ENCODE measurements at regions not wholly inside any gene's neighbourhood (a gene's known extent, or its start where the extent isn't known, plus 50 kb on each side); places are given as distances from the start of the nearest gene placed in this dataset.

GRCh38 chr2:215746226-215746886, 267.0 kb downstream of the MREG start:
- Histone ChIP-seq H3K9me3 (replicated peaks) (no peaks in the 10 kb centered on the region), H3K27me3 (ENCODE audit: low read depth) (no peaks in the 10 kb centered on the region), H3K36me3 (no peaks in the 10 kb centered on the region), H3K4me3 (no peak overlapping the region), H3K4me1 (peaks cover 26% of the 10 kb centered on the region), H3K27ac (replicated peaks) (no peak overlapping the region)
- intact Hi-C loops (cut with micrococcal nuclease) = no loop called here
- no peak for DNase-seq
- TF ChIP-seq CTCF (IDR thresholded peaks at IDR 0.05; ENCODE audit: borderline replicate concordance) = no peak

GRCh38 chr2:215745331-215745730, 268.0 kb downstream of the MREG start:
- Histone ChIP-seq H3K4me3 (no peak overlapping the region), H3K36me3 (no peaks in the 10 kb centered on the region), H3K4me1 (peaks cover 25% of the 10 kb centered on the region), H3K9me3 (replicated peaks) (no peaks in the 10 kb centered on the region), H3K27ac (replicated peaks) (no peak overlapping the region), H3K27me3 (ENCODE audit: low read depth) (no peaks in the 10 kb centered on the region)
- intact Hi-C loops (cut with micrococcal nuclease) = no loop called here
- TF ChIP-seq CTCF (IDR thresholded peaks at IDR 0.05; ENCODE audit: borderline replicate concordance) = no peak
- no peak for DNase-seq

- Histone ChIP-seq H3K4me1 (peaks cover 17% of the 10 kb centered on the region), H3K36me3 (no peaks in the 10 kb centered on the region), H3K27me3 (ENCODE audit: low read depth) (no peaks in the 10 kb centered on the region), H3K27ac (replicated peaks) (no peak overlapping the region), H3K4me3 (no peak overlapping the region), H3K9me3 (replicated peaks) (no peaks in the 10 kb centered on the region)
- intact Hi-C loops (cut with micrococcal nuclease) = no loop called here
- TF ChIP-seq CTCF (IDR thresholded peaks at IDR 0.05; ENCODE audit: borderline replicate concordance) = no peak
- no peak for DNase-seq
Measured at GRCh38 chr2:215744514-215744913, 268.8 kb downstream of the MREG start.

GRCh38 chr2:215743066-215743465, 270.3 kb downstream of the MREG start:
- peaks cover 2% of the 10 kb centered on the region for H3K4me1 ChIP-seq
- intact Hi-C loops (cut with micrococcal nuclease) = no loop called here
- H3K27me3 ChIP-seq (ENCODE audit: low read depth) = no peaks in the 10 kb centered on the region
- no peaks in the 10 kb centered on the region for H3K9me3 ChIP-seq (replicated peaks)
- no peak for TF ChIP-seq CTCF (IDR thresholded peaks at IDR 0.05; ENCODE audit: borderline replicate concordance)
- no peaks in the 10 kb centered on the region for H3K36me3 ChIP-seq
- DNase-seq = no peak
- H3K4me3 ChIP-seq = no peak overlapping the region
- no peak overlapping the region for H3K27ac ChIP-seq (replicated peaks)

GRCh38 chr2:215742021-215742420, 271.3 kb downstream of the MREG start:
- Histone ChIP-seq H3K4me3 (no peak overlapping the region), H3K27me3 (ENCODE audit: low read depth) (no peaks in the 10 kb centered on the region), H3K36me3 (no peaks in the 10 kb centered on the region), H3K4me1 (no peaks in the 10 kb centered on the region), H3K27ac (replicated peaks) (no peak overlapping the region), H3K9me3 (replicated peaks) (no peaks in the 10 kb centered on the region)
- intact Hi-C loops (cut with micrococcal nuclease) = no loop called here
- no peak for DNase-seq
- no peak for TF ChIP-seq CTCF (IDR thresholded peaks at IDR 0.05; ENCODE audit: borderline replicate concordance)
